HUDEP-2 (cell line): ENCODE measurements at regions not wholly inside any gene's neighbourhood (a gene's known extent, or its start where the extent isn't known, plus 50 kb on each side); places are given as distances from the start of the nearest gene placed in this dataset.
"Not testable (repeated sequence)": the region's sequence is repeated elsewhere in the genome, so short reads cannot be mapped to it uniquely, and the experiment has no call there.

ENCODE experiments used
- DNase-seq, 76 experiments: peaks; one replicate each; lab custom pipeline; 2025; ENCODE audit not compliant: unreplicated experiment in 76 of 76; lab: John Stamatoyannopoulos, UW

GRCh38 chr10:46740368-46740767 is 161.4 kb downstream of the SYT15 start:
- not testable (repeated sequence) for DNase-seq

GRCh38 chr10:46749003-46749402 is 162.2 kb upstream of the PTPN20 start:
- DNase-seq = not testable (repeated sequence)

- DNase-seq = not testable (repeated sequence)
Observed at GRCh38 chr10:46749470-46749869, 161.8 kb upstream of the PTPN20 start.

- DNase-seq = not testable (repeated sequence)
Observed at GRCh38 chr10:46753763-46754162, 157.5 kb upstream of the PTPN20 start.

- DNase-seq = not testable (repeated sequence)
Observed at GRCh38 chr10:46761471-46761870, 149.8 kb upstream of the PTPN20 start.

DNA sequence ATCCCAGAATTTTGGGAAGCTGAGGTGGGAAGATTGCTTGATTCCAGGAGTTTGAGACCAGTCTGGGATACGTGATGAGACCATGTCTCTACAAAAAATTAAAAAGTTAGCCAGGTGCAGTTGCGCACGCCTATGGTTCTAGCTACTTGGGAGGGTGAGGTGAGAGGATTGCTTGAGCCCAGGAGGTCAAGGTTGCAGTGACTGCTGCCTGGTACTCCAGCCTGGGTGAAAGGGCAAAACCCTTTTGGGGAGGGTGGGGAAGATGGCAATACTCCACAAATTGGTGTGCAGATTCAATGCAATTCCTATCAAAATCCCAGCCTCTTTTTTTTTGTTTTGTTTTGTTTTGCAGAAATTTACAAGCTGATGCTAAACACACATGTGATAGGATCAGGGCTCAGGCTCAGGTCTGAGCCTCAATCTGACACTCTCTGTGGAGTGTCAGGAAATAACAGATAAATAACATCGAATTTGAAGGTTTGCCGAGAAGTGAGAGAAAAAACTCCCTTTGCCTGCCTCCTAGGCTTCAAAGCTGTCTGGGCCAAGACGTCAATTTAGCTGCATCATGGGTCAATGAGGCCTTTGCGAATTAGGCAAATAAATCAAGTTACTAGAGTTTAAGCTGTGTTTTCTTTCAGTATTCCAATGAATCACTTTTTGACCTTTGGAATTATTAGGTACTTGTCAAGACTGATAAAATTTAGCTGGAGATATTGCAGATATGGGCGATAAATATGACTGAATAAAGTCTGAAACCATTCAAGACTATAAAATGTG is 142.5 kb upstream of the PTPN20 start:
- not testable (repeated sequence) for DNase-seq

DNA sequence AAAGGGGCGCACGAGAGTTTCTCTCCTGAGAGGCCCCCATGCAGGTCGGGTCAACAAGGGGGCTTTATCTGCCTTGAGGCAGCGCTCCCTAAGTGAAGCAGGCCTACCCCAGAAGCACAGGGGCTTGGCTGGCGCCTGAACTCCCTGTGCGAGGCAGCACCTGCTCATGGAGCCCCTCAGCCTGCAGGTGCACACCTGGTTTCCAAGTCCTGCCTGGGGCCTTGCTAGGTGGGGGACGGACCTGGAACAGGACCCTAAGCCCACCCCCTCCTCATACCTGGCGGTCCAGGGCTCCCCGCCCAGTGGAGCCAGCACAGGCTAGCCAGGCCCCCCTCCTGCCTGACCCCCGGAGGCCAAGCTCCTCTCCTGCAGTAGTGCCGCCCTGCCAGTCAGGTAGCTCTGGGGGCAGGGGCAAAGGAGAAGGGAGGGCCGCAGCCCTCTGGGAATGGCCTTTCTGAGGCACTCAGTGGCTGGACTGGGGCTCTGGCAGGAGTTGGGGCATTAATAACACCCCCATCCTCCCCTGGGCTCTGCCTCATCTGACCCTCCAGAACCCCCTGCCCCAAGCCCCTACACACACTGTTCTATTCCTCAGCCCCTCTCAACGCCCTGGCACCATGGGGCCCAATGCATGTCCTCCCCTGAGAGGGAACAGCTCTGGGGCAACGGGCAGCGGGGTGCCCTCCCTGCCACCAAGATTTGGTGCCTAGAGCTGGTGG is 137.9 kb upstream of the PTPN20 start:
- not testable (repeated sequence) for DNase-seq

DNA sequence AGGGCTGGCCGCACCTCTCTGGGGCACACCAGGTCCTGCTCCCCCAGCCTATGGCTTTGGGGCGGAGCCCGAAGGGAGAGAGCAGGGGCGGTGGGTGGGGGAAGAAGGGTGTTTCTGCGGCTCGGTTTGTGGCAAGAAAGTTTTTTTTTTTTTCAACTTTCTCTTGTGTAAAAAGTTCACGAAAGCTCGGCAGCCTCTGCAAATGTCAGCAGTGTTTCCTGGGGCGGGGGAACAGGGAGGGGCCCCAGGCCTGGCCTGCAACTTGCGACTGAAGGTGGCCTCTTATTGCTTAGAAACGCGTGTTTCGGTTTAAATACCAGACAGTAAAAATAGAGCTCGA is 137.4 kb upstream of the PTPN20 start:
- DNase-seq = not testable (repeated sequence)

DNA sequence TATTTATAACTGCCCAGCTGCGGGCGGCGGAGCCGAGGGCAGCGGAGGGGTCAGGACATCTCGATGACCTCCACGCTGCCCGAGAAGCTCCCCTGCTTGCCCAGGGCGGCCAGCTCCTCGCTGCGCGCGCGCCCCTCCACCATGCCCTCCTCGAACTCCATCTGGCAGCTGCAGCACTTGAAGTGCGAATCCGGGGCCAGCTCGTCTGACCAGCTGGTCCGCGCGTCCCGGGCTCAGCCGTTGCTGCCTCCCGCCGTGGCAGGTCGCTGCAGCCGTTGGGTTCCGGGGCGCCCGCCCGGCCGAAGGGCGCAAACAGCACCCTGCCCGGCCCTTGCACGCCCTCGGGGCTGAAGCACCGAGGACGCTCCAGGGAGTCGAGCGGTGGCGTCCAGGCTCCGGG is 136.9 kb upstream of the PTPN20 start:
- DNase-seq = not testable (repeated sequence)

DNA sequence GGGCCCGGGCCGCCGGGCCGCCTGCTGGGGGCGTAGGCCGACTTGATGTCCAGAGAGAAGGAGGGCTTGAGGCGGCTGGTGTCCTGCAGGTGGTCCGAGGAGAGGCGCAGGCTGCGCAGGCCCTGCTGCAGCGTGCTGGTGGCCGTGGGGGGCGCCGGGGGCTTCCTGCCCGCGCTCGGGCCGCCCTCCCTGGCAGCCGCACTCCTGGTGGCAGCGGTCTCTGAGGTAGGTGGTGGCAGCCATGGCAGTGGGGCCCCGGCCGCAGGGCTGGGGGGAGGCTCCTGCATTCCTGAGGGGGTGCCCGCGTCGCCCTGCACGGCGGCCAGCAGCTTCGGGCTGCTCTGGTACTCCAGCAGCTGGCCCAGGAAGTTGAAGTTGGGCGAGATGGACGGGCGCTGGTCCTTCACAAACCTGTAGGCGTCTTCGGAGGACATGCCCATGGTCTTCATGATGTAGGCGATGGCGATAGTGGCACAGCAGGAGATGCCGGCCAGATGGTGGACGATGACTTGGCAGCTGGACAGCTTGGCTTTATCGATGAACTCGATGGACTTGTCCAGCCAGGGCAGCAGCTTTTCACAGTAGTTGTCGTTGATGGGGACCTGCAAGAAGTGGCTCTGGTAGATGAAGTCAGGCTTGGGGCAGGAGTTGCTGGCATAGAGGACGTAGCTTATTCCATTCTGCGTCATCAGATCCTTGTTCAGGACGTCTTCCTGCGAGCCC is 136.1 kb upstream of the PTPN20 start:
- not testable (repeated sequence) for DNase-seq

DNA sequence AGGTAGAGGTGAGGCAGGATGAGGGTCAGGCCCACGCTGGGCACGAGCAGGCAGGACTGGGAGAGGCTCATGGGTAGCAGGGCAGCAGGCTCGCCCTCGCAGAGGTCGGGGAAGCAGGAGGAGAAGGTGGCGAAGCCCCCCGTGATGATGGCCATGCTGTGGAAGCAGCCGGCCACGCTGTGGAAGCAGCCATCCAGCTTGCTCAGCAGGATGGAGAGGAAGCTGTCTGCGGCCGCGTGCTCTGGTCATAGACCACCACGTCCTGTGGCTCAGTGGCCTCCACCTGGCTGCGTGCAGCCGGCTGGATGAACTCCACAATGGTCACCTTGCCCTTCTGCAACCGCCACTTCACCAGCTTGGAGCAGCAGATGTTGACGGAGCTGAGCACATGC is 135.6 kb upstream of the PTPN20 start:
- DNase-seq = not testable (repeated sequence)

DNA sequence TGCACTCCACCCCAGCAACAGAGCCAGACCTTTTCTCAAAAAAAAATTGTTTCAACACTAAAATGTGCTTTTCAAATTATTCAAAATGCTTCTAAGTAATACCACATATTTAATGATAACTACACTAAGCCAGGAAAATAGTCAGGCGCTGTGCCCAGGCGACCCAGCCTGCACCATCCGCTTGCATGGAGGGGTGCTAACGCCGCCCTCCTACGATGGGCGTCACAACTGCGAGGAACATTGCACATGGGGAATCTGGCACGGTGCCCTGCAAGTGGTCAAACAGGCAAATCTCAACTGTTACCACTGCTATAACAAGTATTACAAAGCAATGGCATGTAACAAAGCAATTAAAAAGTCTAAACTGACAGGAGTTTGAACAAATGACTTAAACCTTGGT is 131.7 kb upstream of the PTPN20 start:
- peak in 43 of 76 experiments; percentile 0 to 60 (median 30) for DNase-seq

- DNase-seq = not testable (repeated sequence)
Observed at GRCh38 chr10:46780164-46780563, 131.1 kb upstream of the PTPN20 start.

- not testable (repeated sequence) for DNase-seq
Observed at GRCh38 chr10:46781001-46781400, 130.2 kb upstream of the PTPN20 start.

DNA sequence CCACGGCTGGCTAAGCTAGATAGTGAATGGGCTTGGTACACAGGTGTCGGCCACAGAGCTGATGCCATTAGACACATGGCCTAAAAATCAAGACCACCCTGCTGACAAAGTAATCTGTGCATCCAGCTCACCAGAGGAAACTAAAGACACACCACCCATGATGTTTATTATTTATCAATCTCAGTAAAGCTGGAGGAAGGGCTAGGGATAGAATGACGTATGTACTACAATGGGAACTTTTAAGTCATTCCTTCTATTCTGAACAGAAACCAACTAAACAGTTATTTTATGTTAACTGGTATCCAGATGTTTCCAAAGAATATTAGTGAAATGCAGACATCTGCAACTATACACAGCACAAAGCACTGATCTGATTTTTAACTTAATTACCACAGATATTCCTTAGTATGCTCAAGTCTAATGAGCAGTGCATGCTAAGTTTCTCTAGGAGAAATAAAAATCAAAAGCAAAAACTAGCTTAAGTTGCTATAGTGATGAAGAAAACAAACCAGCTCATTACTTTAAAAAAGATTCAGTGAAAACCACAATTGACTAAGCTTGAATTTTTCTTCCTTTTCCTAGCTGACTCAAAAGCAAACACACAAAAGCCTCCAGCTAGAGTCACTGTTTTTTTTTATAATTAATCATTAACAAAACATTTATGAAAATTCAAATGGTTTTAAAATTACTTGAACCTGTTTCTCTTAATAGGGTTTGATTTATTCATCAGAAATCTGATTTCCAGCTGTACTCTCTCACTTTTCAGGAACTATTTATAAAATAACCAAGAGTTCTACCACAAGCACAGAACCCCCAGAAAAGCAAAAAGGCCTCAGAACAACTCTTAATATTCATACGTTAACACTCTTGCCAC is 129.0 kb upstream of the PTPN20 start:
- DNase-seq = not testable (repeated sequence)

DNA sequence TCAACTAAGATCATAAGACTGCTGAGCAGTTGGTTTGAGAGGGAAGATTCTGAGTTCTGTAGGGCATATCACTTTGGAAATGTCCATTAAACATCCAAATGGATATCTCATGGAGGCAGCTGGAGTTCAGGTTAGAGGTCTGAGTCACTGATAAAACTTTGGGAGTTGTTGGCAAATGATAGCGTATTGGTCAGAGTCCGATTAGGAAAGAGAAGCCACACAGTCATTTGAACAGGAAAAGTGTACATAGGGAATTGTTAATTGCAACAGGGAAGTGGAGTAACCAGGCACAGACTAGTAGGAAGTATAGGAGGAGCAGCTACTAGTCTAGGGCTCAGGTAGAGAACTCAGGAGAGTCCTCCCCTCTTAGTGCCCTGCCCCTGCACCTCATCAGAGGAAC is 126.6 kb upstream of the PTPN20 start:
- not testable (repeated sequence) for DNase-seq

DNA sequence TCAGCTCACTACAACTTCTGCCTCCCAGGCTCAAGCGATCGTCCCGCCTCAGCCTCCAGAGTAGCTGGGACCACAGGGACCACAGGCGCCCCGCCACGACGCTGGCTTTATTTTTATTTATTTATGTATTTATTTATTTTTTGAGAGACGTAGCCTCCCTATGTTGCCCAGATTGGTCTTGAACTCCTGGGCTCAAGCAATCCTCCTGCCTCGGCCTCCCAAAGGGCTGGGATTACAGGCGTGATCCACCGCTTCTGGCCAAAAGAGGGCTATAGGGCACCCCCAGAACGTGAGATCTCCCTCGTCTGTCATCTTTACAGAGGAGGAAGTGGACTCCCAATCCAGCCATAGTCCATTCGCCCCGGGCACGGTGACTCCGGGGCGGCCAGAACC is 125.1 kb upstream of the PTPN20 start:
- not testable (repeated sequence) for DNase-seq

DNA sequence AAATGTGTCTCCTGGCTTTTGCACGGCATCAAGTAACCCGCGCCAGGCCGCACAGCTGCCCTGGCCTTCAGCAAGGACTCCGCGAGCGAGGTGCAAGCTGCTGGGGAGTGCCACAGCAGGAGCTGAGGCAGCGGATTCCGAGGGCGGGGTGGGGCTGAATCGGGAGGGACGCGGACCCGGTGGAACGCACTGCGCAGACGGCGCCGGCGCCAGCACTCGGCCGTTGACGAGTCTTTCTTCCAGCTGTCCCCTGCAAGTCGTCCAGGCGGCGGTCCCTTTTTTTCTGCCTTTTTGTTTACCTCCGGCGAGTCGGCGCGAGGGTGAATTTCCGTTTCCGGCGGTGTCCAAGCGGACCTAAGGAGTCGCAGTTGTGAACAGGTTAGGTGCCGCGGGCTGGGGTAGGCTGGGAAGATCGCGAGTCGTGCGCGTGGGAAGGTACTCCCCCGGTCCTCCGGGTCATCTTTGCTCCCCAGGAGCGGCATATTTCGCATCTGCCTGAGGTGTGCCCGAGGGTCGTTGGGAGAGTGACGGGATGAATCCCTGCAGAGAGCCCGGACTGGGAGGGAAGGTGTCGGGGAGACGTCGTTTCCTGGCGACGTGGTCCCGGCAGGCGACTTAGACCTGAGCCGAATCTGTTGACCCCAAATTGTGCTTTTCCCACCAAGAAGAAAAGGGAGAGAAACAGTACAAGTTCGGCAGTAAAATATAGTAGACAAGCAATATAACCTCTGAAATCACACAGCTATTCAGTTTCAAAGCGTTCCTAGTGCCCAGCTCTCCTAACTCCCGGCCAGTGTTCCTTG is 124.5 kb upstream of the PTPN20 start:
- DNase-seq = peak in 65 of 76 experiments; percentile 4 to 72 (median 50)

DNA sequence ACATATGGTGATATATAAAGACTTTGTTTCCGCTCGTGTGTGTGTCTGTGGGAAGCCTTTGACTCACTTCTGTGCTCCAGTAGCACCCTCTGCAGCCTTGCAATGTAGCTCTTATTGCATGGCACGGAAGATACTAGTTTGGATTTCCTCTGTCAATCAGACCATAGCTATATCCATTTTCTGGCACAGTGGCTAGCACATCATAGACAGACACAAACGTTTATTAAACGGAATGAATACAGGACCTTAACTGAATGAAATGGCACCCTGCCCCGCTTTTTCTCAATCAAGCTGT is 124.0 kb upstream of the PTPN20 start:
- peak in 2 of 76 experiments; percentile 0 to 6 for DNase-seq
